GM13976 (cell line): ENCODE measurements at regions not wholly inside any gene's neighbourhood (a gene's known extent, or its start where the extent isn't known, plus 50 kb on each side); places are given as distances from the start of the nearest gene placed in this dataset.
"Not testable (repeated sequence)": the region's sequence is repeated elsewhere in the genome, so short reads cannot be mapped to it uniquely, and the experiment has no call there.

Experiments
- DNase-seq: peaks from one replicate; pipeline ENCODE4 v3.0.0; 2012; ENCODE audit warnings: low spot score
- in situ Hi-C: fragments of 300-500 bp; cut with MboI; formaldehyde crosslinking; loops from one replicate; pipeline ENCODE4 v1.12.0; 2022; ENCODE audit warnings: low sequenced_read_pairs, mixed read lengths, inconsistent platforms; ENCODE audit not compliant: unreplicated experiment
- TF ChIP-seq, protein P1 (sequence below): IDR thresholded peaks from 2 replicates; pipeline ENCODE4 v1.5.1; 2012; ENCODE audit warnings: borderline replicate concordance, mild to moderate bottlenecking; ENCODE audit not compliant: insufficient read depth; ENCODE audit errors: extremely low read depth, missing control alignments, control extremely low read depth

GRCh38 chr6:119428633-119429032 lies 79.1 kb upstream of the MAN1A1 start:
- in situ Hi-C loops: no loop called here
- no peak for DNase-seq
- TF ChIP-seq, protein P1, sequence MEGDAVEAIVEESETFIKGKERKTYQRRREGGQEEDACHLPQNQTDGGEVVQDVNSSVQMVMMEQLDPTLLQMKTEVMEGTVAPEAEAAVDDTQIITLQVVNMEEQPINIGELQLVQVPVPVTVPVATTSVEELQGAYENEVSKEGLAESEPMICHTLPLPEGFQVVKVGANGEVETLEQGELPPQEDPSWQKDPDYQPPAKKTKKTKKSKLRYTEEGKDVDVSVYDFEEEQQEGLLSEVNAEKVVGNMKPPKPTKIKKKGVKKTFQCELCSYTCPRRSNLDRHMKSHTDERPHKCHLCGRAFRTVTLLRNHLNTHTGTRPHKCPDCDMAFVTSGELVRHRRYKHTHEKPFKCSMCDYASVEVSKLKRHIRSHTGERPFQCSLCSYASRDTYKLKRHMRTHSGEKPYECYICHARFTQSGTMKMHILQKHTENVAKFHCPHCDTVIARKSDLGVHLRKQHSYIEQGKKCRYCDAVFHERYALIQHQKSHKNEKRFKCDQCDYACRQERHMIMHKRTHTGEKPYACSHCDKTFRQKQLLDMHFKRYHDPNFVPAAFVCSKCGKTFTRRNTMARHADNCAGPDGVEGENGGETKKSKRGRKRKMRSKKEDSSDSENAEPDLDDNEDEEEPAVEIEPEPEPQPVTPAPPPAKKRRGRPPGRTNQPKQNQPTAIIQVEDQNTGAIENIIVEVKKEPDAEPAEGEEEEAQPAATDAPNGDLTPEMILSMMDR: no peak

DNA sequence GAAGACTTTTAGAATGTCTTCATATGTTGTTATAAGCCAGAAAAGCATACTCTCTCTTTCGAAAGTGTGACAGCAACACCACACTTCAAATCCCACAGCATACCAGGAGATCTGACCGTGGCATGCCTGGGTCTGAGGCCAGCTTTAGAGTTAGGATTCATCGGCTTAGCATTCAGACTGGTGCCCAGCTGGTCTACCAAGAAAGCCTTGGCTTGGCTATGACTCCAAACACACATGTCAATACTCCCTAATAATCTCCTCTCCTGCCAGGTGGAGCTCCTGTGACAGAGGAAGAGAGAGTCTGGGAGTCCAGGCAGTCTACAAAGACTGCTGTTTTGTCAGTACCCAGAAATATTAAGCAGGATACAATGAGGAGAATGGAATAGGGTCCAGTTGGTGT lies 77.1 kb upstream of the MAN1A1 start:
- in situ Hi-C loops: no loop called here
- TF ChIP-seq, protein P1: no peak
- DNase-seq: no peak

DNA sequence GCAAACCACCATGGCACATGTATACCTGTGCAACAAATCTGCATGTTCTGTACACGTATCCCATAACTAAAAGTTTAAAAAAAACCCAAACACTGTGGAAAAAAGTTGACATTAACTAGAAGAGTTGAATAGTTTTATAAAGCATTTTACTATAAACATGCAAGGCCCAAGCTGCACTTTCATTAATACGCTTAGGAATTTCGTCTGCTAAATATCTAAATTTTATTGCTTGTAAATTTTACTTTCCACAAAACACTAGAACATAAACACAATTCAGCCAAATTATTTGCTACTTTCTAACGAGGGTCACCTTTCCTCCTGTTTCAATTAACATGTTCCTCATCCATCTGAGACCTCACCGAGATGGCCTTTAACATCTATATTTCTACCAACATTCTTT lies 74.4 kb upstream of the MAN1A1 start:
- in situ Hi-C loops: no loop called here
- TF ChIP-seq, protein P1: no peak
- no peak for DNase-seq

DNA sequence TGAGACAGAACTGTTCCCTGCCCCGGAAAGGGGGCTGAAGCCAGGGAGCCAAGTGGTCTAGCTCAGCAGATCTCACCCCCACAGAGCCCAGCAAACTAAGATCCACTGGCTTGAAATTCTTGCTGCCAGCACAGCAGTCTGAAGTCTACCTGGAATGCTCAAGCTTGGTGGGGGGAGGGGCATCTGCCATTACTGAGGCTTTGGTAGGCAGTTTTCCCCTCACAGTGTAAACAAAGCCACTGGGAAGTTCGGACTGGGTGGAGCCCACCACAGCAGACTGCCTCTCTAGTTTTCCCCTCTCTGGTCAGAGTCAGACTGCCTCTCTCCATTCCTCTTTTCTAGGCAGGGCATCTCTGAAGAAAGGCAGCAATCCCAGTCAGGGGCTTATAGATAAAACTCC lies 68.5 kb upstream of the MAN1A1 start:
- DNase-seq, in situ Hi-C loops: not testable (repeated sequence)

- DNase-seq: no peak
- TF ChIP-seq, protein P1: no peak
- in situ Hi-C loops: no loop called here
Measured at GRCh38 chr6:119407156-119407555, 57.6 kb upstream of the MAN1A1 start.

DNA sequence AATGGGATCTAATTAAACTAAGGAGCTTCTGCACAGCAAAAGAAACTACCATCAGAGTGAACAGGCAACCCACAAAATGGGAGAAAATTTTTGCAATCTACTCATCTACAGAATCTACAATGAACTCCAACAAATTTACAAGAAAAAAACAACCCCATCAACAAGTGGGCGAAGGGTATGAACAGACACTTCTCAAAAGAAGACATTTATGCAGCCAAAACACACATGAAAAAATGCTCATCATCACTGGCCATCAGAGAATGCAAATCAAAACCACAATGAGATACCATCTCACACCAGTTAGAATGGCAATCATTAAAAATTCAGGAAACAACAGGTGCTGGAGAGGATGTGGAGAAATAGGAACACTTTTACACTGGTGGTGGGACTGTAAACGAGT lies 55.6 kb upstream of the MAN1A1 start:
- DNase-seq, in situ Hi-C loops: not testable (repeated sequence)
